ENCODE measurements at regions not wholly inside any gene's neighbourhood (a gene's known extent, or its start where the extent isn't known, plus 50 kb on each side); places are given as distances from the start of the nearest gene placed in this dataset.

GRCh38 chr4:3372933-3373465 lies 68.8 kb upstream of the HGFAC start:
- TF ChIP-seq POLR2AphosphoS5 (IDR thresholded peaks at IDR 0.05) (no peak), CTCF (IDR thresholded peaks at IDR 0.05; ENCODE audit: poor library complexity, severe bottlenecking) (no peak), EP300 (conservative IDR thresholded peaks at IDR 0.05; ENCODE audit: poor library complexity, severe bottlenecking) (no peak), MXI1 (conservative IDR thresholded peaks at IDR 0.05; ENCODE audit: poor library complexity, severe bottlenecking) (no peak), RAD21 (conservative IDR thresholded peaks at IDR 0.05) (no peak)

Data from neural cell (in vitro differentiated cells).